ENCODE measurements at regions not wholly inside any gene's neighbourhood (a gene's known extent, or its start where the extent isn't known, plus 50 kb on each side); places are given as distances from the start of the nearest gene placed in this dataset.
A peak's percentile ranks its signal among the peaks of the same experiment; 100 is the strongest.

GRCh38 chr7:46357851-46358250 lies 436.8 kb upstream of the IGFBP3 start (continued):
- TF ChIP-seq GATAD2B (conservative IDR thresholded peaks at IDR 0.05; ENCODE audit: low read depth) (peak; percentile 72; the same call in 1 of the 2 replicates), MEF2B (IDR thresholded peaks at IDR 0.05; ENCODE audit: partially characterized antibody, poor library complexity, severe bottlenecking) (peak; percentile 91), MTA2 (IDR thresholded peaks at IDR 0.05; ENCODE audit: low read depth) (peak; percentile 10; the same call in 1 of the 2 replicates)

DNA sequence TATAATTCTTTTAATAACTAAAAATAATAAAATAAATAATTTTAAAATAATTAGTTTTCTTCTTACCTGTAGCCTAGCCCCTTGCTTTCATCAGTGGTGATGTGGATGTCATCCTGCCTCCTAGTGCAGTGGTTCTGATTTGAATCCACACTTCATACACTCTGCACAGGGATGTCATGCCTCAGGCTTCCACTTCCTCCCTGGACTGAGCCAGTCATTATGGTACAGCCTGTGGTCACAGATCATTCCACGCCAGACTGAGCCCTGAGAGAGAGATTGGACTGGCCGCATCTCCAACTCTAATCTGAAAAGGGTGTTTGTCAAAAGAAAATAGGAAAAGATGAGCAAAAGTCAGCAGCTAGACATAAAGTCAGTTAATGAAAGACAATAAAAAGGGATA lies 436.2 kb upstream of the IGFBP3 start:
- ChIA-PET RAD21 (ENCODE audit: unreplicated experiment) (interaction anchor here (0.7 to 4.3 kb wide), 19 partner anchors 12 to 732 kb away, joined by 3 to 46 read pairs (median 4); no protein-coding TSS in a partner anchor), POLR2A (interaction anchor here (0.7 kb wide), 1 partner anchor 299 kb away, joined by 4 read pairs; no protein-coding TSS in a partner anchor), SMC1A (ENCODE audit: uncharacterized antibody, unreplicated experiment) (interaction anchor here (1.0 to 4.7 kb wide), 16 partner anchors 8 to 829 kb away, joined by 3 to 55 read pairs (median 4); partner anchors contain the start of gene IGFBP3), CTCF (interaction anchor here (0.8 to 4.7 kb wide), 8 partner anchors 11 to 731 kb away, joined by 3 to 57 read pairs (median 4); partner anchors contain the start of gene IGFBP3)
- Histone ChIP-seq H3K27ac (ENCODE audit: control insufficient read depth, insufficient read depth) (no peak overlapping the region), H3K79me2 (ENCODE audit: control insufficient read depth, insufficient read depth, low read length) (no peaks in the 10 kb centered on the region), H4K20me1 (ENCODE audit: control insufficient read depth, insufficient read depth) (no peaks in the 10 kb centered on the region), H3K9ac (ENCODE audit: control insufficient read depth, insufficient read depth, low read length) (no peak overlapping the region), H3K36me3 (ENCODE audit: control insufficient read depth in 2 of 2, insufficient read depth in 2 of 2, low read length in 1 of 2) (no peaks in the 10 kb centered on the region), H2AFZ (ENCODE audit: control insufficient read depth, low read depth, low read length) (no peak overlapping the region), H3K9me3 (replicated peaks; ENCODE audit: control insufficient read depth, insufficient read depth, low read length) (no peaks in the 10 kb centered on the region), H3K4me3 (no peak overlapping the region), H3K27me3 (replicated peaks in 1 of 2; ENCODE audit: control insufficient read depth in 2 of 2, insufficient read depth in 2 of 2, low read length in 1 of 2) (no peaks in the 10 kb centered on the region), H3K4me1 (ENCODE audit: control insufficient read depth, insufficient read depth, low read length) (no peaks in the 10 kb centered on the region), H3K4me2 (ENCODE audit: control insufficient read depth, insufficient read depth) (no peak overlapping the region)
- no TSS peak for BruUV-seq (replicated peaks)
- in situ Hi-C loops (cut with MboI), result loop anchor here (25.0 kb wide), 1 partner anchor 730 kb away; no protein-coding TSS in a partner anchor
- ATAC-seq, result peak; percentile 83
- DNase-seq (ENCODE audit: low read depth, low spot score), result no peak
- intact Hi-C loops (cut with micrococcal nuclease; ENCODE audit: unreplicated experiment), result no loop called here
- no peak for FAIRE-seq
- WGBS (ENCODE audit: insufficient coverage, insufficient replicate concordance, low lambda C conversion rate, missing lambda C conversion rate), result 0% methylated on average over 2 of the region's 2 CpGs
- TF ChIP-seq HSF1 (IDR thresholded peaks at IDR 0.05; ENCODE audit: low read depth, low read length), result no peak
- TF ChIP-seq SPI1 (IDR thresholded peaks at IDR 0.05; ENCODE audit: borderline replicate concordance, insufficient read depth, low read depth, low read length), result peak; percentile 64; the same call in 1 of the 2 replicates
- no peak for TF ChIP-seq NR2C1 (IDR thresholded peaks at IDR 0.05)
- TF ChIP-seq GABPA (IDR thresholded peaks at IDR 0.05; ENCODE audit: low read depth), result no peak
- no peak for TF ChIP-seq ZNF24 (IDR thresholded peaks at IDR 0.05)
- TF ChIP-seq WRNIP1 (IDR thresholded peaks at IDR 0.05; ENCODE audit: borderline replicate concordance, low read depth, low read length), result no peak
- TF ChIP-seq EP300 (IDR thresholded peaks at IDR 0.05; ENCODE audit: borderline replicate concordance in 1 of 2, control insufficient read depth in 1 of 2, low read depth in 2 of 2, low read length in 2 of 2), result no peak
- peak; percentile 70 for TF ChIP-seq JUNB (IDR thresholded peaks at IDR 0.05)
- no peak for TF ChIP-seq MEF2B (IDR thresholded peaks at IDR 0.05; ENCODE audit: partially characterized antibody, poor library complexity, severe bottlenecking)
- TF ChIP-seq NFIC (IDR thresholded peaks at IDR 0.05; ENCODE audit: low read depth, low read length), result peak; percentile 56; the same call in 1 of the 2 replicates
- TF ChIP-seq SIN3A (IDR thresholded peaks at IDR 0.05; ENCODE audit: low read depth, low read length), result no peak
- TF ChIP-seq MTA3 (IDR thresholded peaks at IDR 0.05; ENCODE audit: borderline replicate concordance, low read length), result no peak
- TF ChIP-seq RAD21 (IDR thresholded peaks at IDR 0.05; ENCODE audit: insufficient read depth, low read depth, low read length), result no peak
- TF ChIP-seq MTA2 (IDR thresholded peaks at IDR 0.05; ENCODE audit: low read depth), result no peak
- TF ChIP-seq SMC3 (IDR thresholded peaks at IDR 0.05; ENCODE audit: borderline replicate concordance, low read length), result no peak
- TF ChIP-seq, protein P1, sequence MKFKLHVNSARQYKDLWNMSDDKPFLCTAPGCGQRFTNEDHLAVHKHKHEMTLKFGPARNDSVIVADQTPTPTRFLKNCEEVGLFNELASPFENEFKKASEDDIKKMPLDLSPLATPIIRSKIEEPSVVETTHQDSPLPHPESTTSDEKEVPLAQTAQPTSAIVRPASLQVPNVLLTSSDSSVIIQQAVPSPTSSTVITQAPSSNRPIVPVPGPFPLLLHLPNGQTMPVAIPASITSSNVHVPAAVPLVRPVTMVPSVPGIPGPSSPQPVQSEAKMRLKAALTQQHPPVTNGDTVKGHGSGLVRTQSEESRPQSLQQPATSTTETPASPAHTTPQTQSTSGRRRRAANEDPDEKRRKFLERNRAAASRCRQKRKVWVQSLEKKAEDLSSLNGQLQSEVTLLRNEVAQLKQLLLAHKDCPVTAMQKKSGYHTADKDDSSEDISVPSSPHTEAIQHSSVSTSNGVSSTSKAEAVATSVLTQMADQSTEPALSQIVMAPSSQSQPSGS (IDR thresholded peaks at IDR 0.05; ENCODE audit: low read length), result no peak
- TF ChIP-seq RFX5 (IDR thresholded peaks at IDR 0.05; ENCODE audit: low read depth, low read length), result no peak
- no peak for TF ChIP-seq CBX5 (IDR thresholded peaks at IDR 0.05; ENCODE audit: low read depth)
